CD4-positive, alpha-beta T cell (primary cell): ENCODE measurements at regions not wholly inside any gene's neighbourhood (a gene's known extent, or its start where the extent isn't known, plus 50 kb on each side); places are given as distances from the start of the nearest gene placed in this dataset.

Experiments
- ATAC-seq: fragments of 200-7000 bp; cut with Tn5 transposase; one replicate; pipeline ENCODE4 v1.10.0; 2022; ENCODE audit warnings: mild to moderate bottlenecking; ENCODE audit not compliant: poor library complexity
- CTCF ChIA-PET: fragments of 350-600 bp; sonication (Branson Sonifier 250); formaldehyde crosslinking; loops from one replicate; lab custom pipeline; 2021; ENCODE audit warnings: antibody characterized with exemption, inconsistent platforms; lab: Charles Lee
- POLR2A ChIA-PET: fragments of 350-600 bp; sonication (Branson Sonifier 250); formaldehyde crosslinking; loops from one replicate; lab custom pipeline; 2021; ENCODE audit warnings: antibody characterized with exemption, inconsistent platforms; lab: Charles Lee
- DNase-seq, 14 experiments: peaks; one replicate each; pipeline ENCODE4 v3.0.0-alpha.2; 2013 to 2020; ENCODE audit warnings: mixed read lengths in 2 of 14
- H3K27ac ChIP-seq, 2 donors: one replicate each; pipeline versions ENCODE4 v1.5.1 to v1.7.0; 2013; ENCODE audit warnings: low read length in 2 of 2, low read depth in 1 of 2, mild to moderate bottlenecking in 1 of 2
- H3K27me3 ChIP-seq, 2 experiments: 1 replicate in 1 of 2; 2 replicates in 1 of 2; pipeline versions ENCODE4 v1.6.1 to v1.7.0; 2013; ENCODE audit warnings: low read length in 2 of 2, control low read depth in 1 of 2, mild to moderate bottlenecking in 1 of 2, moderate library complexity in 1 of 2; ENCODE audit not compliant: insufficient read depth in 2 of 2, control insufficient read depth in 1 of 2
- H3K36me3 ChIP-seq: one replicate; pipeline ENCODE4 v1.6.1; 2013; ENCODE audit warnings: low read length, control low read depth; ENCODE audit not compliant: insufficient read depth
- H3K4me1 ChIP-seq: one replicate; pipeline ENCODE4 v1.6.1; 2013; ENCODE audit warnings: low read length, control low read depth; ENCODE audit not compliant: insufficient read depth
- H3K4me3 ChIP-seq: one replicate; pipeline ENCODE4 v1.5.1; 2013; ENCODE audit warnings: mild to moderate bottlenecking, low read length, moderate library complexity
- H3K9me3 ChIP-seq, 2 experiments: 1 replicate in 1 of 2; 2 replicates in 1 of 2; pipeline versions ENCODE4 v1.6.1 to v1.7.0; 2013; ENCODE audit warnings: low read length in 2 of 2, mild to moderate bottlenecking in 2 of 2, control low read depth in 1 of 2, moderate library complexity in 1 of 2; ENCODE audit not compliant: control insufficient read depth in 1 of 2, insufficient read depth in 1 of 2
- H3K27ac Mint-ChIP-seq: one replicate; pipeline ENCODE4 v1.8.0; 2020; ENCODE audit warnings: mixed read lengths
- H3K27me3 Mint-ChIP-seq: one replicate; pipeline ENCODE4 v1.8.0; 2021; ENCODE audit warnings: mixed read lengths
- H3K36me3 Mint-ChIP-seq: one replicate; pipeline ENCODE4 v1.8.0; 2021; ENCODE audit warnings: low read depth, mixed read lengths
- H3K4me1 Mint-ChIP-seq: one replicate; pipeline ENCODE4 v1.8.0; 2021; ENCODE audit warnings: low read depth, mixed read lengths
- H3K4me3 Mint-ChIP-seq: one replicate; pipeline ENCODE4 v1.8.0; 2020; ENCODE audit warnings: mild to moderate bottlenecking, mixed read lengths
- H3K9me3 Mint-ChIP-seq: one replicate; pipeline ENCODE4 v1.8.0; 2020; ENCODE audit warnings: mixed read lengths
- CTCF ChIP-seq: fragments of 200-600 bp; IDR thresholded peaks from one replicate; pipeline ENCODE4 v1.8.0; 2022; ENCODE audit warnings: antibody characterized with exemption, mild to moderate bottlenecking
- intact Hi-C, 2 experiments: fragments of 100-400 bp; cut with DNase I in 1 of 2; cut with micrococcal nuclease in 1 of 2; formaldehyde crosslinking; loops; one replicate each; pipeline versions ENCODE4 v1.15.1 to v1.9.0; 2023 to 2025; cut with DNase I, micrococcal nuclease

DNA sequence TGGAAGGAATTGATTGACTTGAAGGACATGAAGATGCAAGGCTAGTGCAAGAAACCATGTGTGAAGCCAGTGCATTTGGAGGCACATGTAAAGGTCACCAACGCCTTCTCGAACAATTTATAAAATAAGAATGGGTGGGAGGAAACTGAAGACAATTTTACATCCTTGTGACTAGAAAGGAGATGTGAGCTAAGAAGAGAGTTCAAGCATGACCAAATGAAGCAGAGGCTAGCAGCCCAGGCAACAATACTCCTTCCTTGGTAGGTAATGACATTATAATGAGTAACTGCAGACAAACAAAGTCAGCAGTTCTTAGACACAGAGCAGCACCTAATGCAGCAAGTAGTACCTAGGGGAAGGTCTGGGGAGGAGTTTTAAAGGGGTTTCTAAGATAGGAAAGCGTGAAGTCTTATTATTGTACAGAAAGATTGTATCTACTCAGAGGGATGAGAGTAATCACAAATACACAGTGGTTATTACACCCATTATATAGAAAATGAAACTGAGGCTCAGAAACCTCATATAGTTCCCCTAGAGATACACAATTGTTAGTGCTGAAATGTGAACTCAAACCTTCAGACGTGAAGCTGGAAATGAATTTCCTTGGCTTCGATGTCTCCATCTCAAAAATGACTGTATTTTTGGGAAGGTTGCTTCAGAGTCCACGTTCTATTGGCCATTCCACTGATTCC lies 56.1 kb downstream of the ATXN3L start:
- H3K27me3 ChIP-seq: no peaks in the 10 kb centered on the region
- Mint-ChIP-seq H3K4me3 (no peak overlapping the region), H3K36me3 (no peaks in the 10 kb centered on the region), H3K4me1 (no peaks in the 10 kb centered on the region), H3K9me3 (no peaks in the 10 kb centered on the region), H3K27me3 (no peaks in the 10 kb centered on the region), H3K27ac (no peak overlapping the region)
- H3K9me3 ChIP-seq: no peaks in the 10 kb centered on the region
- ATAC-seq (no peak), DNase-seq (no peak)
- POLR2A ChIA-PET: no interaction called here
- H3K36me3 ChIP-seq: no peaks in the 10 kb centered on the region
- H3K27ac ChIP-seq: no peak overlapping the region
- intact Hi-C loops: no loop called here
- TF ChIP-seq CTCF: no peak
- no peak overlapping the region for H3K4me3 ChIP-seq
- CTCF ChIA-PET: no interaction called here
- no peaks in the 10 kb centered on the region for H3K4me1 ChIP-seq

DNA sequence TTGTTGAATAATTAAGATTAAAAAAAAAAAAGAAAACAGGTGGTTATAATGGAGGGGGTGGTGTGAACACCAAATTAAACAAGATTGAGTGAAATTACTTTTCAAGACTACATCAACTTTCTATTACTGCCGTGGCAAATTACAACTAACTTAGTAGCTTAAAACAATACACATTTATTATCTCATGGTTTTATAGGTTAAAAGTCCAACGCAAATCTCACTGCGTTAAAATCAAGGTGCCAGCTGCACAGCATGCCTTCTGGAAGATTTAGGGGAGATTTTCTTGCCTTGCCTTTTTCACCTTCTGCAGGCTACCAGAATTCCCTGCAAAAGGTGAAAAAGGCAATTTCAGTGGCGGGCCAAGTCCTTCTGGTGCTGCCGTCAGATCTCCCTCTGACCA lies 58.5 kb downstream of the ATXN3L start:
- H3K4me1 Mint-ChIP-seq: peaks cover 8% of the 10 kb centered on the region
- Histone ChIP-seq H3K27me3 (no peaks in the 10 kb centered on the region), H3K27ac (no peak overlapping the region), H3K9me3 (no peaks in the 10 kb centered on the region), H3K36me3 (no peaks in the 10 kb centered on the region), H3K4me1 (no peaks in the 10 kb centered on the region), H3K4me3 (no peak overlapping the region)
- H3K4me3 Mint-ChIP-seq: no peak overlapping the region
- ChIA-PET POLR2A (no interaction called here), CTCF (interaction anchor here (1.3 kb wide), 1 partner anchor 17 kb away, joined by 3 read pairs; no protein-coding TSS in a partner anchor)
- H3K27me3 Mint-ChIP-seq: no peaks in the 10 kb centered on the region
- ATAC-seq: no peak
- no peaks in the 10 kb centered on the region for H3K36me3 Mint-ChIP-seq
- no peak for TF ChIP-seq CTCF
- intact Hi-C loops: no loop called here
- no peak overlapping the region for H3K27ac Mint-ChIP-seq
- no peak for DNase-seq
- no peaks in the 10 kb centered on the region for H3K9me3 Mint-ChIP-seq

DNA sequence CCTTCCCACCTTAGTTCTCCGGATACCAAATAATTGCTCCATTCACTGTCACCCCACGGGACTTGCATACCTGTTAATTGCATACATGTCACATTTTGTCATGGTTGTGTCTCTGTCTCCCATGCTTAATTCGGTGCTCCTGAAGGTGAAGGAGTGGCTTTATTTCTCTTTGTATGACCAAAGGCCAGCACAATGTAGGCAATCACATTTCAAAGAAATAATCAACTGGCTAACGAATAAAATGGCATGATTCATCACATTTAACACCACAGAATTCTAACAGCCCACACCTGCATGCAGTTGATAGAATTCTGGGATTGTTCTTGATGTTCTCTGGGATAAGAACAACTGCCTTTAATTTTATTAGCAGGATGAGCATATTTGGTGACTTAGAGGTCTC lies 59.3 kb downstream of the ATXN3L start:
- H3K4me3 Mint-ChIP-seq: no peak overlapping the region
- CTCF ChIA-PET: interaction anchor here (1.3 kb wide), 1 partner anchor 16 kb away, joined by 3 read pairs; no protein-coding TSS in a partner anchor
- H3K27me3 ChIP-seq: no peaks in the 10 kb centered on the region
- peaks cover 2% of the 10 kb centered on the region for H3K9me3 Mint-ChIP-seq
- H3K36me3 ChIP-seq: no peaks in the 10 kb centered on the region
- H3K27ac Mint-ChIP-seq: no peak overlapping the region
- no peak overlapping the region for H3K27ac ChIP-seq
- no peaks in the 10 kb centered on the region for H3K36me3 Mint-ChIP-seq
- POLR2A ChIA-PET: no interaction called here
- intact Hi-C loops: no loop called here
- no peaks in the 10 kb centered on the region for H3K27me3 Mint-ChIP-seq
- peaks cover 13% of the 10 kb centered on the region for H3K4me1 Mint-ChIP-seq
- H3K4me3 ChIP-seq: no peak overlapping the region
- no peaks in the 10 kb centered on the region for H3K4me1 ChIP-seq
- no peak for ATAC-seq
- H3K9me3 ChIP-seq: no peaks in the 10 kb centered on the region
- no peak for DNase-seq
- no peak for TF ChIP-seq CTCF
